ENCODE measurements at regions not wholly inside any gene's neighbourhood (a gene's known extent, or its start where the extent isn't known, plus 50 kb on each side); places are given as distances from the start of the nearest gene placed in this dataset.

- TF ChIP-seq CTCF (IDR thresholded peaks at IDR 0.05) (no peak), POLR2A (IDR thresholded peaks at IDR 0.05) (no peak)
Measured at GRCh38 chr2:104004821-104005220, 849.1 kb upstream of the POU3F3 start.
